H9 (cell line): ENCODE measurements at regions not wholly inside any gene's neighbourhood (a gene's known extent, or its start where the extent isn't known, plus 50 kb on each side); places are given as distances from the start of the nearest gene placed in this dataset.

Source experiments
- DNase-seq: peaks from one replicate; pipeline ENCODE4 v3.0.0-alpha.2; 2017
- H2AFZ ChIP-seq: one replicate; pipeline ENCODE4 v1.6.1; 2013; ENCODE audit warnings: mild to moderate bottlenecking, low read length, control low read depth, moderate library complexity
- H2AK5ac ChIP-seq: 2 replicates; pipeline ENCODE4 v1.6.1; 2013; ENCODE audit warnings: low read length, control low read depth, mixed read lengths; ENCODE audit not compliant: insufficient read length
- H2BK120ac ChIP-seq: one replicate; pipeline ENCODE4 v1.6.1; 2013; ENCODE audit warnings: low read depth, mild to moderate bottlenecking, low read length, control low read depth, inconsistent platforms; ENCODE audit not compliant: poor library complexity, severe bottlenecking
- H2BK12ac ChIP-seq: 2 replicates; pipeline ENCODE4 v1.6.1; 2013; ENCODE audit warnings: low read length, control low read depth, mixed read lengths, low read depth; ENCODE audit not compliant: insufficient read length
- H2BK15ac ChIP-seq: 2 replicates; pipeline ENCODE4 v1.6.1; 2013; ENCODE audit warnings: low read depth, low read length, control low read depth
- H2BK20ac ChIP-seq: one replicate; pipeline ENCODE4 v1.6.1; 2013; ENCODE audit warnings: low read depth, mild to moderate bottlenecking, low read length, control low read depth, inconsistent platforms; ENCODE audit not compliant: poor library complexity, severe bottlenecking
- H2BK5ac ChIP-seq: 2 replicates; pipeline ENCODE4 v1.6.1; 2013; ENCODE audit warnings: low read length, control low read depth, mixed read lengths; ENCODE audit not compliant: insufficient read length
- H3K14ac ChIP-seq: 2 replicates; pipeline ENCODE4 v1.6.1; 2013; ENCODE audit warnings: low read length, control low read depth; ENCODE audit not compliant: insufficient read depth
- H3K18ac ChIP-seq: 2 replicates; pipeline ENCODE4 v1.6.1; 2013; ENCODE audit warnings: low read depth, mild to moderate bottlenecking, mixed read lengths, low read length, control low read depth; ENCODE audit not compliant: insufficient read length
- H3K23ac ChIP-seq: 2 replicates; pipeline ENCODE4 v1.6.1; 2013; ENCODE audit warnings: low read length, control low read depth, mixed read lengths, low read depth; ENCODE audit not compliant: insufficient read length
- H3K23me2 ChIP-seq: 2 replicates; pipeline ENCODE4 v1.6.1; 2013; ENCODE audit warnings: low read depth, mild to moderate bottlenecking, mixed read lengths, low read length, control low read depth; ENCODE audit not compliant: insufficient read length, poor library complexity, severe bottlenecking
- H3K27ac ChIP-seq: 2 replicates; pipeline ENCODE4 v1.5.1; 2013; ENCODE audit warnings: low read length, control low read depth, mixed read lengths, low read depth; ENCODE audit not compliant: insufficient read length
- H3K27me3 ChIP-seq: 2 replicates; pipeline ENCODE4 v1.6.1; 2013; ENCODE audit warnings: low read length, control low read depth, inconsistent platforms; ENCODE audit not compliant: insufficient read depth
- H3K4ac ChIP-seq: 2 replicates; pipeline ENCODE4 v1.6.1; 2013; ENCODE audit warnings: low read depth, mild to moderate bottlenecking, control low read depth, inconsistent platforms, low read length, moderate library complexity
- H3K4me1 ChIP-seq: 2 replicates; pipeline ENCODE4 v1.6.1; 2013; ENCODE audit warnings: low read length, control low read depth, inconsistent platforms; ENCODE audit not compliant: insufficient read depth
- H3K4me2 ChIP-seq: 2 replicates; pipeline ENCODE4 v1.6.1; 2013; ENCODE audit warnings: low read length, control low read depth, mixed read lengths; ENCODE audit not compliant: insufficient read length, insufficient read depth
- H3K56ac ChIP-seq: 2 replicates; pipeline ENCODE4 v1.6.1; 2013; ENCODE audit warnings: low read depth, mild to moderate bottlenecking, mixed read lengths, low read length, control low read depth; ENCODE audit not compliant: insufficient read length
- H3K79me1 ChIP-seq: 2 replicates; pipeline ENCODE4 v1.6.1; 2013; ENCODE audit warnings: low read depth, mild to moderate bottlenecking, moderate library complexity, low read length, control low read depth, inconsistent platforms; ENCODE audit not compliant: insufficient read depth, poor library complexity, severe bottlenecking
- H3K79me2 ChIP-seq: 2 replicates; pipeline ENCODE4 v1.6.1; 2013; ENCODE audit warnings: low read length, control low read depth, inconsistent platforms; ENCODE audit not compliant: insufficient read depth
- H3K9ac ChIP-seq: 2 replicates; pipeline ENCODE4 v1.6.1; 2013; ENCODE audit warnings: low read length, control low read depth, mixed read lengths; ENCODE audit not compliant: insufficient read length; ENCODE audit errors: extremely low read depth
- H3K9me3 ChIP-seq: one replicate; pipeline ENCODE4 v1.6.1; 2013; ENCODE audit warnings: low read depth, low read length, inconsistent platforms; ENCODE audit not compliant: control insufficient read depth
- H3T11ph ChIP-seq: one replicate; pipeline ENCODE4 v1.6.1; 2013; ENCODE audit warnings: mild to moderate bottlenecking, low read length, control low read depth, inconsistent platforms
- H4K20me1 ChIP-seq: one replicate; pipeline ENCODE4 v1.6.1; 2013; ENCODE audit not compliant: control insufficient read depth, insufficient read length, insufficient read depth
- H4K5ac ChIP-seq: 2 replicates; pipeline ENCODE4 v1.6.1; 2013; ENCODE audit warnings: low read depth, mild to moderate bottlenecking, mixed read lengths, low read length, control low read depth; ENCODE audit not compliant: insufficient read length
- H4K8ac ChIP-seq: replicated peaks from 2 replicates; pipeline ENCODE4 v1.6.1; 2013; ENCODE audit warnings: low read length, control low read depth, mixed read lengths, low read depth; ENCODE audit not compliant: insufficient read length
- H4K91ac ChIP-seq: 2 replicates; pipeline ENCODE4 v1.6.1; 2013; ENCODE audit warnings: low read depth, mild to moderate bottlenecking, moderate library complexity, mixed read lengths, low read length, control low read depth; ENCODE audit not compliant: insufficient read length
- H3K27ac Mint-ChIP-seq, 3 experiments: 2 replicates in 2 of 3; 3 replicates in 1 of 3; pipeline ENCODE4 v1.8.0; 2020 to 2021; ENCODE audit warnings: mixed read lengths in 3 of 3, mild to moderate bottlenecking in 1 of 3, moderate library complexity in 1 of 3
- H3K27me3 Mint-ChIP-seq: 2 replicates; pipeline ENCODE4 v1.8.0; 2021; ENCODE audit warnings: low read depth, mild to moderate bottlenecking, moderate library complexity, mixed read lengths
- H3K36me3 Mint-ChIP-seq, 3 experiments: 2 replicates in 2 of 3; 3 replicates in 1 of 3; pipeline ENCODE4 v1.8.0; 2020 to 2021; ENCODE audit warnings: low read depth in 3 of 3, mixed read lengths in 3 of 3; ENCODE audit not compliant: insufficient read depth in 1 of 3
- H3K4me1 Mint-ChIP-seq, 2 experiments: 2 replicates each; pipeline ENCODE4 v1.8.0; 2020; ENCODE audit warnings: mixed read lengths in 2 of 2
- H3K4me3 Mint-ChIP-seq, 2 experiments: 2 replicates in 1 of 2; 3 replicates in 1 of 2; pipeline ENCODE4 v1.8.0; 2020 to 2021; ENCODE audit warnings: mild to moderate bottlenecking in 2 of 2, mixed read lengths in 2 of 2, moderate library complexity in 1 of 2
- H3K9me3 Mint-ChIP-seq, 2 experiments: 2 replicates in 1 of 2; 3 replicates in 1 of 2; pipeline ENCODE4 v1.8.0; 2020; ENCODE audit warnings: mild to moderate bottlenecking in 2 of 2, mixed read lengths in 2 of 2, moderate library complexity in 1 of 2
- WGBS: extraction: QIAGEN DNeasy Blood & Tissue Kit; methylation state at CpG from one replicate; pipeline ENCODE4 v1.1.7; 2013; ENCODE audit warnings: missing lambda C conversion rate, low lambda C conversion rate, mixed read lengths; ENCODE audit not compliant: insufficient read length; ENCODE audit errors: extremely low coverage; 5-methylcytosine and 5-hydroxymethylcytosine counted together
- TF ChIP-seq, protein P1 (sequence below): fragments of 200-600 bp; sonication (generic); conservative IDR thresholded peaks from 3 replicates; pipeline ENCODE4 v1.8.0; 2021; ENCODE audit warnings: antibody characterized with exemption, mild to moderate bottlenecking

DNA sequence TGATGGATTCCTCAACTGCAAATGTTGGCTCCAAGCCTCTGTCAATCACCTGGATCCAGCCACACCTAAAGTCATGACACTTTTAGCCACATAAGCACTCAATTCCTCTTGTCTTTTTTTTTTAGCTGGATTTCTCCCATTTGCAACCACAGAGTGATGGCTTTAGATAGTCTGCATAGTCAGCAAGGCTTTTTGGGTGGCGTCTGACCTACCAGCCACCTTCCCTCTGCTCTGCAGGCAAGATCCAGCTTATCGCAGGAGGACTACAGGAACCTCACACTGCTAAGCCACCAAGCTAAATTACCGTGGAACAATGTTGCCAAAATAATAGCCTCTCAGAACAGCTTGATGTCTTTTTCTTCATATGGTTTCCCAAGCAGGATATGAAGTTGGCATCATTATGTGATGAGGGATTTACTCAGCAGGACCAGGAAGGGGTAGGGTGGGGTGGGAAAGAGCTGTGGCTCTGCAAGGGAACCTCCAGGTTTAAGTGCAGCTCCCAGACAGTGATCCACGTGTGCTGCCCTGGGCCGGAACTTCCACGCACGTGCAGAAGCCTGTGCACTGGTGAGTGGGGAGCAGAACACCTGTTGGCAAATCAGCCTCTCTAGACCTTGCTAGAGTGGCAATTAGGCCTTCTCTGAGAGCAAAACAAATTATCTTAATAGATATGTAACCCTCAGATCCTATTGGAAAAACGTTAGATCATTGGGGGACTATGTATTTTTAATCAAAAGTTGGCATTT is 170.6 kb upstream of the NCK2 start:
- no peak overlapping the region for H2BK12ac ChIP-seq
- H2BK15ac ChIP-seq: no peak overlapping the region
- H3K23me2 ChIP-seq: no peaks in the 10 kb centered on the region
- no peak overlapping the region for H3K14ac ChIP-seq
- TF ChIP-seq, protein P1, sequence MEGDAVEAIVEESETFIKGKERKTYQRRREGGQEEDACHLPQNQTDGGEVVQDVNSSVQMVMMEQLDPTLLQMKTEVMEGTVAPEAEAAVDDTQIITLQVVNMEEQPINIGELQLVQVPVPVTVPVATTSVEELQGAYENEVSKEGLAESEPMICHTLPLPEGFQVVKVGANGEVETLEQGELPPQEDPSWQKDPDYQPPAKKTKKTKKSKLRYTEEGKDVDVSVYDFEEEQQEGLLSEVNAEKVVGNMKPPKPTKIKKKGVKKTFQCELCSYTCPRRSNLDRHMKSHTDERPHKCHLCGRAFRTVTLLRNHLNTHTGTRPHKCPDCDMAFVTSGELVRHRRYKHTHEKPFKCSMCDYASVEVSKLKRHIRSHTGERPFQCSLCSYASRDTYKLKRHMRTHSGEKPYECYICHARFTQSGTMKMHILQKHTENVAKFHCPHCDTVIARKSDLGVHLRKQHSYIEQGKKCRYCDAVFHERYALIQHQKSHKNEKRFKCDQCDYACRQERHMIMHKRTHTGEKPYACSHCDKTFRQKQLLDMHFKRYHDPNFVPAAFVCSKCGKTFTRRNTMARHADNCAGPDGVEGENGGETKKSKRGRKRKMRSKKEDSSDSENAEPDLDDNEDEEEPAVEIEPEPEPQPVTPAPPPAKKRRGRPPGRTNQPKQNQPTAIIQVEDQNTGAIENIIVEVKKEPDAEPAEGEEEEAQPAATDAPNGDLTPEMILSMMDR: no peak
- no peaks in the 10 kb centered on the region for H3K27me3 ChIP-seq
- H3K27ac Mint-ChIP-seq: no peak overlapping the region
- peaks cover 6% of the 10 kb centered on the region for H3K27me3 Mint-ChIP-seq
- H4K8ac ChIP-seq: no peak overlapping the region
- no peaks in the 10 kb centered on the region for H3K36me3 Mint-ChIP-seq
- H3K9me3 Mint-ChIP-seq: no peaks in the 10 kb centered on the region
- H3K4me2 ChIP-seq: no peak overlapping the region
- H3K79me2 ChIP-seq: 0 out of 2 replicates have a peak, but pooled peaks cover 2% of the 10 kb centered on the region
- H3K9me3 ChIP-seq: no peaks in the 10 kb centered on the region
- H3K56ac ChIP-seq: no peak overlapping the region
- no peak overlapping the region for H3K4me3 Mint-ChIP-seq
- H3K79me1 ChIP-seq: no peaks in the 10 kb centered on the region
- H2BK20ac ChIP-seq: no peak overlapping the region
- no peak overlapping the region for H3K9ac ChIP-seq
- H4K5ac ChIP-seq: no peak overlapping the region
- WGBS: no CpG with 5 or more reads among the region's 8 CpGs
- no peaks in the 10 kb centered on the region; the same call in 1 of the 2 replicates for H3K4me1 ChIP-seq
- H2BK5ac ChIP-seq: no peak overlapping the region
- H3K4me1 Mint-ChIP-seq: peaks cover 14 to 16% of the 10 kb centered on the region in 2 experiments
- no peak overlapping the region for H2AFZ ChIP-seq
- no peak overlapping the region for H3K23ac ChIP-seq
- H3T11ph ChIP-seq: no peak overlapping the region
- H4K91ac ChIP-seq: no peak overlapping the region
- no peaks in the 10 kb centered on the region for H4K20me1 ChIP-seq
- DNase-seq: no peak
- H3K4ac ChIP-seq: no peak overlapping the region
- H2BK120ac ChIP-seq: no peak overlapping the region
- H2AK5ac ChIP-seq: no peak overlapping the region
- no peak overlapping the region for H3K27ac ChIP-seq
- no peak overlapping the region for H3K18ac ChIP-seq
